HepG2 (cell line): ENCODE measurements at regions not wholly inside any gene's neighbourhood (a gene's known extent, or its start where the extent isn't known, plus 50 kb on each side); places are given as distances from the start of the nearest gene placed in this dataset.

Experiments used
- ATAC-seq: fragments of 200-7000 bp; cut with Tn5 transposase; 3 replicates; pipeline ENCODE4 v1.9.1; 2020; ENCODE audit warnings: mild to moderate bottlenecking, moderate library complexity
- BruUV-seq: library from RNA; stranded (reverse); fragments of 400-500 nt; replicated peaks from 2 replicates; lab custom pipeline; 2021; lab: Mats Ljungman, UMichigan
- CTCF ChIA-PET: fragments of 300-600 bp; formaldehyde crosslinking; extraction: SDS; loops from one replicate; lab custom pipeline; 2021; ENCODE audit warnings: low total read pairs, inconsistent platforms, low intra/inter-chr PET ratio; lab: Yijun Ruan, JAX
- POLR2A ChIA-PET: fragments of 350-600 bp; sonication (Branson Sonifier 250); formaldehyde crosslinking; loops from one replicate; lab custom pipeline; 2020; ENCODE audit warnings: antibody characterized with exemption, inconsistent platforms; lab: Yijun Ruan, JAX
- DNase-seq: peaks from one replicate; pipeline ENCODE4 v3.0.0-alpha.2; 2015; ENCODE audit warnings: low spot score
- FAIRE-seq: peaks from 3 replicates; lab custom pipeline; 2011; peaks lifted over from hg19 to GRCh38; lab: Jason Lieb, UNC
- H2AFZ ChIP-seq: one replicate; pipeline ENCODE4 v1.6.1; 2011; ENCODE audit warnings: low read length, inconsistent platforms
- H3K27ac ChIP-seq: fragments of 300-600 bp; 3 replicates; pipeline ENCODE4 v1.8.0; 2011; ENCODE audit warnings: mixed run types, mild to moderate bottlenecking, mixed read lengths, low read length, inconsistent platforms; ENCODE audit not compliant: insufficient read depth; ENCODE audit errors: extremely low read length
- H3K27me3 ChIP-seq, 2 experiments: fragments of 200-600 bp in 1 of 2; 2 replicates in 1 of 2; 3 replicates in 1 of 2; pipeline versions ENCODE4 v1.6.0 to v1.8.0; 2011; ENCODE audit warnings: low read length in 2 of 2, mild to moderate bottlenecking in 2 of 2, moderate library complexity in 2 of 2, inconsistent platforms in 1 of 2; ENCODE audit not compliant: insufficient read depth in 2 of 2, control insufficient read depth in 1 of 2
- H3K36me3 ChIP-seq, 2 experiments: fragments of 200-600 bp in 1 of 2; replicated peaks in 1 of 2; 2 replicates in 1 of 2; 3 replicates in 1 of 2; pipeline versions ENCODE4 v1.5.1 to v1.8.0; 2011; ENCODE audit warnings: low read length in 2 of 2, inconsistent platforms in 1 of 2; ENCODE audit not compliant: insufficient read depth in 2 of 2, control insufficient read depth in 1 of 2
- H3K4me1 ChIP-seq: 2 replicates; pipeline ENCODE4 v1.5.1; 2012; ENCODE audit warnings: low read length, inconsistent platforms; ENCODE audit not compliant: insufficient read depth
- H3K4me2 ChIP-seq: 2 replicates; pipeline ENCODE4 v1.6.0; 2011; ENCODE audit warnings: low read depth, low read length, inconsistent platforms
- H3K4me3 ChIP-seq, 3 experiments: fragments of 200-600 bp in 1 of 3; sonication (generic), shearing (Covaris generic) in 1 of 3; replicated peaks in 1 of 3; 2 replicates each; pipeline ENCODE4 v1.5.1; 2011 to 2016; ENCODE audit warnings: low read length in 3 of 3, inconsistent platforms in 2 of 3, low read depth in 2 of 3, mild to moderate bottlenecking in 2 of 3, control low read depth in 1 of 3, mixed read lengths in 1 of 3; ENCODE audit not compliant: insufficient read depth in 1 of 3
- H3K79me2 ChIP-seq: one replicate; pipeline ENCODE4 v1.6.1; 2011; ENCODE audit warnings: low read length, inconsistent platforms; ENCODE audit not compliant: insufficient read depth
- H3K9ac ChIP-seq: 2 replicates; pipeline ENCODE4 v1.6.0; 2011; ENCODE audit warnings: mild to moderate bottlenecking, low read depth, low read length, inconsistent platforms; ENCODE audit not compliant: insufficient read depth
- H3K9me3 ChIP-seq: 2 replicates; pipeline ENCODE4 v1.5.1; 2012; ENCODE audit warnings: mild to moderate bottlenecking, low read length
- H4K20me1 ChIP-seq: 2 replicates; pipeline ENCODE4 v1.6.0; 2011; ENCODE audit warnings: inconsistent platforms, mild to moderate bottlenecking, low read length, moderate library complexity; ENCODE audit not compliant: insufficient read depth
- ARID2 ChIP-seq: sonication (generic); formaldehyde crosslinking; IDR thresholded peaks from 2 replicates; pipeline ENCODE4 v1.8.1; 2022; ENCODE audit warnings: mild to moderate bottlenecking, missing genetic modification reagents, borderline replicate concordance
- CEBPG ChIP-seq: IDR thresholded peaks from 2 replicates; pipeline ENCODE4 v1.6.1; 2016
- CREB1 ChIP-seq, 2 experiments: fragments of 450-650 bp in 1 of 2; IDR thresholded peaks; 2 replicates each; pipeline ENCODE4 v1.6.1; 2016 to 2017; ENCODE audit warnings: control low read depth in 1 of 2, mild to moderate bottlenecking in 1 of 2, missing compliant biosample characterization in 1 of 2, missing genetic modification characterization in 1 of 2
- EED ChIP-seq: sonication (generic); formaldehyde crosslinking; IDR thresholded peaks from 2 replicates; pipeline ENCODE4 v1.5.0; 2020; ENCODE audit warnings: mild to moderate bottlenecking, missing genetic modification reagents
- FOSL2 ChIP-seq: sonication (generic); formaldehyde crosslinking; IDR thresholded peaks from 2 replicates; pipeline ENCODE4 v1.4.0; 2020; ENCODE audit warnings: missing genetic modification reagents
- GMEB2 ChIP-seq: IDR thresholded peaks from 2 replicates; pipeline ENCODE4 v1.6.1; 2016; ENCODE audit warnings: missing biosample characterization, missing genetic modification reagents, low read depth
- MTF2 ChIP-seq: sonication (generic); formaldehyde crosslinking; IDR thresholded peaks from 2 replicates; pipeline ENCODE4 v1.5.0; 2020; ENCODE audit warnings: missing genetic modification reagents, borderline replicate concordance
- NFE2L2 ChIP-seq: fragments of 150-350 bp; IDR thresholded peaks from 2 replicates; pipeline ENCODE4 v1.6.1; 2014; ENCODE audit warnings: low read length
- PAF1 ChIP-seq: IDR thresholded peaks from 2 replicates; pipeline ENCODE4 v1.6.1; 2016; ENCODE audit warnings: missing genetic modification reagents, missing compliant biosample characterization
- ZMYM2 ChIP-seq: sonication (generic); formaldehyde crosslinking; IDR thresholded peaks from 2 replicates; pipeline ENCODE4 v1.8.0; 2022; ENCODE audit warnings: mild to moderate bottlenecking, missing genetic modification reagents
- ZNF207 ChIP-seq: fragments of 450-650 bp; IDR thresholded peaks from 2 replicates; pipeline ENCODE4 v1.6.1; 2016; ENCODE audit warnings: antibody characterized with exemption, borderline replicate concordance
- ZNF354B ChIP-seq: sonication (generic); formaldehyde crosslinking; IDR thresholded peaks from 2 replicates; pipeline ENCODE4 v1.8.0; 2022; ENCODE audit warnings: mild to moderate bottlenecking, missing genetic modification reagents
- ZNF441 ChIP-seq: sonication (generic); formaldehyde crosslinking; IDR thresholded peaks from 2 replicates; pipeline ENCODE4 v1.7.0; 2021; ENCODE audit warnings: missing genetic modification reagents, borderline replicate concordance
- ZNF569 ChIP-seq: sonication (generic); formaldehyde crosslinking; IDR thresholded peaks from 2 replicates; pipeline ENCODE4 v1.5.0; 2020; ENCODE audit warnings: mild to moderate bottlenecking, missing genetic modification reagents, moderate library complexity, borderline replicate concordance
- ZNF619 ChIP-seq: sonication (generic); formaldehyde crosslinking; IDR thresholded peaks from 2 replicates; pipeline ENCODE4 v1.4.0; 2020; ENCODE audit warnings: mild to moderate bottlenecking, missing genetic modification reagents
- ZNF879 ChIP-seq: sonication (generic); formaldehyde crosslinking; IDR thresholded peaks from 2 replicates; pipeline ENCODE4 v1.8.1; 2023; ENCODE audit warnings: missing genetic modification reagents
- WGBS: methylation state at CpG from one replicate; pipeline ENCODE4 v1.1.6; 2017; ENCODE audit warnings: low lambda C conversion rate; 5-methylcytosine and 5-hydroxymethylcytosine counted together
- in situ Hi-C: cut with HindIII; loops from 2 replicates; pipeline ENCODE4 v1.10.0; 2017; ENCODE audit warnings: low pct_unique_long_range_greater_than_20kb; ENCODE audit not compliant: extremely low pct_ligation_motif_present
- intact Hi-C: fragments of 100-400 bp; cut with micrococcal nuclease; formaldehyde crosslinking; loops from one replicate; pipeline ENCODE4 v1.10.0; 2022; ENCODE audit not compliant: unreplicated experiment
- TF ChIP-seq, protein P1 (sequence below): sonication (generic); formaldehyde crosslinking; IDR thresholded peaks from 2 replicates; pipeline ENCODE4 v1.4.0; 2020; ENCODE audit warnings: mild to moderate bottlenecking, missing genetic modification reagents

DNA sequence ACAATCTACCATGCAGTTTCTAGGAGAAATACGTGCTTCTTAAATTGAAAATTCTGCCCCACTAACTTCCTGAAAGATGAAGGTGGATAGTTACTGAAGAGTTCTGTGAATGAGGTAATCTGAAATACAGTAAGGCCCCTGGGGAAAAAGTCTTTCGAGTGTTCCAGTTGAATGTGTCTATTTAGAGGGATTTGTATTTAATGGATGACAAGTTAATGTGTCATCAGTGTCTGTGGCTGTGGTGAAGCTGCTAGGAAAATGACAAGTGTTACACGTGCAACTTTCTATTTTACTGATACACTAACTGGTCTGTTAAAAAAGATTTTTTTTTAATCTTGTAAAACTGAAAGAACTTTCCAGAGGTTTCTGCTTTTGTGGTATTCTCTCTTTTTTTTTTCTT lies 384.6 kb downstream of the STK39 start:
- no peaks in the 10 kb centered on the region for H3K79me2 ChIP-seq
- BruUV-seq: no TSS peak
- in situ Hi-C loops: no loop called here
- no peaks in the 10 kb centered on the region for H3K36me3 ChIP-seq
- no peak overlapping the region for H3K4me2 ChIP-seq
- H3K27me3 ChIP-seq: no peaks in the 10 kb centered on the region
- POLR2A ChIA-PET: no interaction called here
- no peak for DNase-seq
- H3K27ac ChIP-seq: no peak overlapping the region
- WGBS: 12% methylated on average over 3 of the region's 3 CpGs
- no peak for TF ChIP-seq NFE2L2
- no peak for TF ChIP-seq MTF2
- no peak for TF ChIP-seq ZNF441 (CRISPR knock-in tag)
- TF ChIP-seq CREB1 (IDR thresholded peaks at IDR 0.05): peak; percentile 24; the same call in 1 of the 2 replicates
- TF ChIP-seq CREB1 (CRISPR knock-in tag; IDR thresholded peaks at IDR 0.05): no peak
- TF ChIP-seq ZNF619: no peak
- no peak for TF ChIP-seq EED (CRISPR knock-in tag)
- no peak for TF ChIP-seq PAF1 (CRISPR knock-in tag)
- no peak for TF ChIP-seq CEBPG (CRISPR knock-in tag)
- TF ChIP-seq, all 625 proteins: peak for 1
- FAIRE-seq (no peak), ATAC-seq (no peak)
- no peak overlapping the region for H3K4me3 ChIP-seq
- H3K4me1 ChIP-seq: no peaks in the 10 kb centered on the region
- H2AFZ ChIP-seq: no peak overlapping the region
- CTCF ChIA-PET: no interaction called here
- no peak overlapping the region for H3K9ac ChIP-seq
- H3K9me3 ChIP-seq: no peaks in the 10 kb centered on the region
- H4K20me1 ChIP-seq: no peaks in the 10 kb centered on the region
- intact Hi-C loops: no loop called here

DNA sequence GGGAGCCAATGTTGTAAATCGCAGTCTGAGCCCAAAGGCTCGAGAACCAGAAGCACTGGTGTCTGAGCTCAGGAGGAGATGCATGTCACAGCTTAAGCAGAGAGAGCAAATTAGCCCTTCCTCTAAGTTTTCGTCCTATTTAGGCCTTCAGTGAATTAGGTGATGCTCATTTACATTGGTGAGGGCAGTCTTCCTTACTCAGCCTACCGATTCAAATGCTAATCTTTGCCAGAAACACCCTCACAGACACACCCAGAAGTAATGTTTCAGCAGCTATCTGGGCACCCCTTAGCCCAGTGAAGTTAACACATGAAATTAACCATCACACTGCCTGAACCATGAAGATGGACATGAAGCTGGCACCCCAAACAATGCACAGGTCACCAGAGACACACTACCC lies 385.1 kb downstream of the STK39 start:
- Histone ChIP-seq H3K4me3 (no peak overlapping the region), H3K79me2 (no peaks in the 10 kb centered on the region), H3K9ac (no peak overlapping the region)
- WGBS: 19% methylated on average over 4 of the region's 4 CpGs
- POLR2A ChIA-PET: no interaction called here
- TF ChIP-seq ZNF354B: no peak
- no peak for TF ChIP-seq ZNF207
- TF ChIP-seq GMEB2: no peak
- no peak for TF ChIP-seq FOSL2 (CRISPR knock-in tag)
- TF ChIP-seq, protein P1, sequence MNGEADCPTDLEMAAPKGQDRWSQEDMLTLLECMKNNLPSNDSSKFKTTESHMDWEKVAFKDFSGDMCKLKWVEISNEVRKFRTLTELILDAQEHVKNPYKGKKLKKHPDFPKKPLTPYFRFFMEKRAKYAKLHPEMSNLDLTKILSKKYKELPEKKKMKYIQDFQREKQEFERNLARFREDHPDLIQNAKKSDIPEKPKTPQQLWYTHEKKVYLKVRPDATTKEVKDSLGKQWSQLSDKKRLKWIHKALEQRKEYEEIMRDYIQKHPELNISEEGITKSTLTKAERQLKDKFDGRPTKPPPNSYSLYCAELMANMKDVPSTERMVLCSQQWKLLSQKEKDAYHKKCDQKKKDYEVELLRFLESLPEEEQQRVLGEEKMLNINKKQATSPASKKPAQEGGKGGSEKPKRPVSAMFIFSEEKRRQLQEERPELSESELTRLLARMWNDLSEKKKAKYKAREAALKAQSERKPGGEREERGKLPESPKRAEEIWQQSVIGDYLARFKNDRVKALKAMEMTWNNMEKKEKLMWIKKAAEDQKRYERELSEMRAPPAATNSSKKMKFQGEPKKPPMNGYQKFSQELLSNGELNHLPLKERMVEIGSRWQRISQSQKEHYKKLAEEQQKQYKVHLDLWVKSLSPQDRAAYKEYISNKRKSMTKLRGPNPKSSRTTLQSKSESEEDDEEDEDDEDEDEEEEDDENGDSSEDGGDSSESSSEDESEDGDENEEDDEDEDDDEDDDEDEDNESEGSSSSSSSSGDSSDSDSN (CRISPR knock-in tag): no peak
- no peak for TF ChIP-seq ARID2 (CRISPR knock-in tag)
- no peak for TF ChIP-seq ZMYM2 (CRISPR knock-in tag)
- no peak for TF ChIP-seq ZNF879 (CRISPR knock-in tag)
- TF ChIP-seq ZNF569: no peak
- TF ChIP-seq, all 625 proteins: peak for 0
- FAIRE-seq (no peak), DNase-seq (no peak), ATAC-seq (no peak)
- intact Hi-C loops (no loop called here), in situ Hi-C loops (no loop called here)
- no TSS peak for BruUV-seq
- no peaks in the 10 kb centered on the region for H3K4me1 ChIP-seq
- H3K27ac ChIP-seq: no peak overlapping the region
- H2AFZ ChIP-seq: no peak overlapping the region
- CTCF ChIA-PET: no interaction called here
- H3K4me2 ChIP-seq: no peak overlapping the region
- H4K20me1 ChIP-seq: no peaks in the 10 kb centered on the region
- no peaks in the 10 kb centered on the region for H3K9me3 ChIP-seq
- no peaks in the 10 kb centered on the region for H3K36me3 ChIP-seq
- H3K27me3 ChIP-seq: no peaks in the 10 kb centered on the region
